ENCODE measurements at regions not wholly inside any gene's neighbourhood (a gene's known extent, or its start where the extent isn't known, plus 50 kb on each side); places are given as distances from the start of the nearest gene placed in this dataset.

DNA sequence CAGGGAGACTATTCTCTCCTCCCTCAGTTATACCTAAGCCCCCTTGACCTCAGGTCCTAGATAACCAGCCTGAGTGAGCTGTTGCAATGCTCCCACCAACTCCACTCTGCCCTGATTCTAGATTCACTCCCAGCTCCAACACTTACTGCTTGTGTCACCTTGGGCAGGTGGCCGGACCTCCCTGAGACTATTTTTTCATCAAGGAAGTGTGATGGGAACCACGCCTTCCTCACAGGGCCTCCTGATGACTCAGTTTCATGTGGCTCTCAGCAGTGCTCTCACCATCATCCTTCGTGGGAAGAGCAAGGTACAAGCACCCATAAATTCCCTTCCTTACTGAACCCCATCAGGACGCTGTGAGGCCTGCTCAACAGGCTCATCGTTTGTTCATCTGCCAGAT lies 925.8 kb upstream of the ZNF722 start:
- no peak for TF ChIP-seq CTCF (IDR thresholded peaks at IDR 0.05)
- no peaks in the 10 kb centered on the region for H3K27me3 ChIP-seq
- H3K27ac ChIP-seq: no peak overlapping the region
- no peaks in the 10 kb centered on the region for H3K4me1 ChIP-seq
- intact Hi-C loops (cut with DNase I): no loop called here
- no peaks in the 10 kb centered on the region for H3K36me3 ChIP-seq
- no peak overlapping the region for H3K4me3 ChIP-seq
- no peak for DNase-seq (ENCODE audit: low spot score in 2 of 2)
- H3K9me3 ChIP-seq: no peaks in the 10 kb centered on the region

DNA sequence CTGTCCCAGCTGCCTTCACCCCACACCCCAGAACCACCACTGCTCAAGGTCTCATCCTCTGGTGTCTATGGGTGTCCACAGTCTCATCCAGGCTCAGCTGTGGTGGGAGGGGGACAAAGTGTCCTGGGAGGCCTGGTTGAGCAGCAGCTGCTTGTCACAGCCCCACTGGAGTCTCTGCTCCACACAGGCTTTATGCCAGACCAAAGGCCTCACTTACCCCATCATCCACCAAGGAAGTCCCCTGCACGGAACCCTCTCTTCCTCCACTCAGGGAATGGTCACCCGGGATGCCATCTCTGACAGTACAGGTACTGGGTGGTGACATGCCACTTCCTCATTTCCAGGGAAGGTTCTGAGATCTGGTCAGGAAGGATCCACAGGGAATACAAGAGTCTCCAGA lies 925.4 kb upstream of the ZNF722 start:
- Histone ChIP-seq H3K9me3 (no peaks in the 10 kb centered on the region), H3K4me3 (no peak overlapping the region), H3K36me3 (no peaks in the 10 kb centered on the region), H3K27ac (no peak overlapping the region), H3K4me1 (no peaks in the 10 kb centered on the region), H3K27me3 (no peaks in the 10 kb centered on the region)
- no peak for DNase-seq (ENCODE audit: low spot score in 2 of 2)
- intact Hi-C loops (cut with DNase I): no loop called here
- no peak for TF ChIP-seq CTCF (IDR thresholded peaks at IDR 0.05)

- no peaks in the 10 kb centered on the region for H3K36me3 ChIP-seq
- intact Hi-C loops (cut with DNase I): no loop called here
- H3K9me3 ChIP-seq: no peaks in the 10 kb centered on the region
- no peak for TF ChIP-seq CTCF (IDR thresholded peaks at IDR 0.05)
- no peaks in the 10 kb centered on the region for H3K27me3 ChIP-seq
- no peaks in the 10 kb centered on the region for H3K4me1 ChIP-seq
- H3K4me3 ChIP-seq: no peak overlapping the region
- no peak overlapping the region for H3K27ac ChIP-seq
- DNase-seq (ENCODE audit: low spot score in 2 of 2): no peak
Measured at GRCh38 chr7:63073736-63074135, 924.9 kb upstream of the ZNF722 start.

DNA sequence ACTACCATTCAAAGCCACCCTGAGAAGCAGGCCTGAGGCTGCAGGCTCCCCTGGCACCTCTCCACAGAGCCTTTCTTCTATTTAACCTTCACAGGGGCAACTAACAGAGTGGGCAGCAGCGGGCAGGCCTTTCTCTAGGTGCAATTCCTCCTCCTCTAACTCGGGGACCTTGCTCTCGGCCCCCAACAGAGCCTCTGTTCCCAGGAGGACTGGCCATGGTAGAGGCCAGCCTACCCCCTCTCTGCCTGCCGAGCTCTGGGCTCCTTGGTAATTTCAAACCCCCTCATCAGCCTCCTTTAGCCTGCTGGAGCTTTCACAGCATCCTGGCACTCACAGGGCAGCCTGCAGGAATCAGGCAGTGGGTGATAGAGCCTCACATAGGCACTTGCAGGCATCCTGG lies 920.8 kb upstream of the ZNF722 start:
- H3K4me3 ChIP-seq: no peak overlapping the region
- DNase-seq (ENCODE audit: low spot score in 2 of 2): no peak
- intact Hi-C loops (cut with DNase I): no loop called here
- no peaks in the 10 kb centered on the region for H3K36me3 ChIP-seq
- H3K27me3 ChIP-seq: no peaks in the 10 kb centered on the region
- TF ChIP-seq CTCF (IDR thresholded peaks at IDR 0.05): no peak
- no peaks in the 10 kb centered on the region for H3K4me1 ChIP-seq
- no peak overlapping the region for H3K27ac ChIP-seq
- no peaks in the 10 kb centered on the region for H3K9me3 ChIP-seq

GRCh38 chr7:63080406-63080805 lies 918.2 kb upstream of the ZNF722 start:
- DNase-seq (ENCODE audit: low spot score in 2 of 2): no peak
- Histone ChIP-seq H3K4me3 (no peak overlapping the region), H3K36me3 (no peaks in the 10 kb centered on the region), H3K27me3 (no peaks in the 10 kb centered on the region), H3K27ac (no peak overlapping the region), H3K4me1 (no peaks in the 10 kb centered on the region), H3K9me3 (peaks cover 0 to 8% of the 10 kb centered on the region in 2 donors)
- intact Hi-C loops (cut with DNase I): no loop called here
- no peak for TF ChIP-seq CTCF (IDR thresholded peaks at IDR 0.05)

DNA sequence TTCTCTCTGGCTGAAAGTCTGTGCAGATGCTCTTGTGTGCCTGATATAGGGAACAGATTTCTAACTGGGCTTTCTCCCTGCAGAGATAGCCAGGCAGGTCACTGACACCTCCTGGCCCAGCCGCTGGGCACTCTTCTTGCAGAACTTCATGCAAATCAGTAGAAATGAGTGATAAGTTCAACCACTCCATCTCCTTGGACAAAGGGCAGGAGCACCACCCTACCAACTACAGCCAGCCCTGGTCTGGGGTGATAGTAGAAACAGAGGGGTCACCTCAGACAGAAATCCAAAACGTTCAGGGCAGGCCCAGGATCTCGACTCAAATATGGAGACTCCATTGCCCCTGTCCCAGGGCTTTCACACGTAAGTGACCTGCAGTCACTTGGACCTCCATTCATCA lies 917.8 kb upstream of the ZNF722 start:
- Histone ChIP-seq H3K9me3 (peaks cover 0 to 12% of the 10 kb centered on the region in 2 donors), H3K4me1 (no peaks in the 10 kb centered on the region), H3K27me3 (no peaks in the 10 kb centered on the region), H3K4me3 (no peak overlapping the region), H3K36me3 (no peaks in the 10 kb centered on the region), H3K27ac (no peak overlapping the region)
- no peak for DNase-seq (ENCODE audit: low spot score in 2 of 2)
- TF ChIP-seq CTCF (IDR thresholded peaks at IDR 0.05): no peak
- intact Hi-C loops (cut with DNase I): no loop called here

All from ascending aorta (tissue), 2 donors.